Common myeloid progenitor, CD34-positive (primary cell): ENCODE measurements at regions not wholly inside any gene's neighbourhood (a gene's known extent, or its start where the extent isn't known, plus 50 kb on each side); places are given as distances from the start of the nearest gene placed in this dataset.

ENCODE experiments used
- CTCF ChIA-PET: fragments of 350-600 bp; sonication (Branson Sonifier 250); formaldehyde crosslinking; loops from one replicate; lab custom pipeline; 2021; ENCODE audit warnings: antibody characterized with exemption; lab: Charles Lee
- POLR2A ChIA-PET: fragments of 350-600 bp; sonication (Branson Sonifier 250); formaldehyde crosslinking; loops from one replicate; lab custom pipeline; 2021; ENCODE audit warnings: antibody characterized with exemption; lab: Charles Lee
- DNase-seq, 3 donors: peaks; one replicate each; pipeline versions ENCODE4 v3.0.0 to v3.0.0-alpha.2; 2013
- H3K27ac ChIP-seq, 2 experiments: 1 replicate in 1 of 2; 2 replicates in 1 of 2; pipeline ENCODE4 v1.7.0; 2013; ENCODE audit warnings: inconsistent platforms in 2 of 2, low read length in 2 of 2, mild to moderate bottlenecking in 2 of 2, low read depth in 1 of 2, moderate library complexity in 1 of 2; ENCODE audit not compliant: severe bottlenecking in 2 of 2, insufficient read depth in 1 of 2, poor library complexity in 1 of 2
- H3K27me3 ChIP-seq, 5 experiments: replicated peaks in 2 of 5; 1 replicate in 3 of 5; 2 replicates in 2 of 5; pipeline versions ENCODE4 v1.6.1 to v1.7.0; 2013; ENCODE audit warnings: low read length in 4 of 5, mild to moderate bottlenecking in 2 of 5, moderate library complexity in 2 of 5, inconsistent platforms in 1 of 5; ENCODE audit not compliant: insufficient read depth in 5 of 5, control insufficient read depth in 4 of 5
- H3K36me3 ChIP-seq, 4 experiments: 1 replicate in 2 of 4; 2 replicates in 2 of 4; pipeline versions ENCODE4 v1.6.1 to v1.7.0; 2013; ENCODE audit warnings: low read length in 3 of 4, control low read depth in 1 of 4, mild to moderate bottlenecking in 1 of 4; ENCODE audit not compliant: control insufficient read depth in 4 of 4, insufficient read depth in 4 of 4
- H3K4me1 ChIP-seq, 4 experiments: 1 replicate in 3 of 4; 2 replicates in 1 of 4; pipeline versions ENCODE4 v1.6.1 to v1.7.1; 2013; ENCODE audit warnings: low read length in 3 of 4, mild to moderate bottlenecking in 3 of 4, control low read depth in 1 of 4, inconsistent platforms in 1 of 4, moderate library complexity in 1 of 4; ENCODE audit not compliant: control insufficient read depth in 4 of 4, insufficient read depth in 4 of 4; ENCODE audit errors: control extremely low read depth in 1 of 4
- H3K4me3 ChIP-seq, 7 experiments: 1 replicate in 4 of 7; 2 replicates in 3 of 7; pipeline versions ENCODE4 v1.5.1 to v1.7.0; 2013; ENCODE audit warnings: mild to moderate bottlenecking in 7 of 7, low read length in 6 of 7, moderate library complexity in 6 of 7, inconsistent platforms in 2 of 7, low read depth in 2 of 7, control low read depth in 1 of 7; ENCODE audit not compliant: insufficient read depth in 4 of 7, control insufficient read depth in 1 of 7; ENCODE audit errors: extremely low read depth in 1 of 7
- H3K9me3 ChIP-seq, 5 experiments: 1 replicate in 4 of 5; 2 replicates in 1 of 5; pipeline versions ENCODE4 v1.6.1 to v1.7.1; 2013; ENCODE audit warnings: low read length in 4 of 5, mild to moderate bottlenecking in 2 of 5, inconsistent platforms in 1 of 5, low read depth in 1 of 5, moderate library complexity in 1 of 5; ENCODE audit not compliant: control insufficient read depth in 4 of 5, insufficient read depth in 2 of 5; ENCODE audit errors: control extremely low read depth in 1 of 5
- WGBS: methylation state at CpG from one replicate; pipeline ENCODE4 v1.1.5; 2013; ENCODE audit not compliant: insufficient coverage; 5-methylcytosine and 5-hydroxymethylcytosine counted together

GRCh38 chr3:115436767-115437301 is 186.5 kb upstream of the GAP43 start:
- H3K9me3 ChIP-seq: peaks cover 0 to 1% (median 0%) of the 10 kb centered on the region in 5 experiments
- WGBS: 50% methylated on average over 2 of the region's 5 CpGs
- H3K36me3 ChIP-seq: no peaks in the 10 kb centered on the region
- no peaks in the 10 kb centered on the region for H3K4me1 ChIP-seq
- CTCF ChIA-PET: no interaction called here
- POLR2A ChIA-PET: no interaction called here
- H3K4me3 ChIP-seq: no peak overlapping the region
- DNase-seq: peak in 1 of 3 donors; percentile 3
- H3K27ac ChIP-seq: no peak overlapping the region
- H3K27me3 ChIP-seq: no peaks in the 10 kb centered on the region

GRCh38 chr3:115438799-115439198 is 184.5 kb upstream of the GAP43 start:
- no peak overlapping the region for H3K4me3 ChIP-seq
- ChIA-PET POLR2A (no interaction called here), CTCF (no interaction called here)
- peaks cover 0 to 2% (median 0%) of the 10 kb centered on the region in 5 experiments for H3K27me3 ChIP-seq
- no peaks in the 10 kb centered on the region for H3K36me3 ChIP-seq
- H3K9me3 ChIP-seq: peaks cover 0 to 1% (median 0%) of the 10 kb centered on the region in 5 experiments
- no peak for DNase-seq
- 83% methylated on average over 2 of the region's 2 CpGs for WGBS
- H3K4me1 ChIP-seq: no peaks in the 10 kb centered on the region
- H3K27ac ChIP-seq: no peak overlapping the region

GRCh38 chr3:115445559-115445958 is 177.8 kb upstream of the GAP43 start:
- no peak for DNase-seq
- Histone ChIP-seq H3K4me3 (no peak overlapping the region), H3K4me1 (no peaks in the 10 kb centered on the region), H3K36me3 (no peaks in the 10 kb centered on the region), H3K9me3 (no peaks in the 10 kb centered on the region), H3K27me3 (peaks cover 0 to 2% (median 0%) of the 10 kb centered on the region in 5 experiments), H3K27ac (no peak overlapping the region)
- ChIA-PET CTCF (no interaction called here), POLR2A (no interaction called here)
- WGBS: 100% methylated on average over 1 of the region's 3 CpGs

GRCh38 chr3:115448851-115449250 is 174.5 kb upstream of the GAP43 start:
- WGBS: 100% methylated on average over 1 of the region's 2 CpGs
- POLR2A ChIA-PET: no interaction called here

GRCh38 chr3:115450036-115450435 is 173.3 kb upstream of the GAP43 start:
- CTCF ChIA-PET: no interaction called here
- Histone ChIP-seq H3K9me3 (no peaks in the 10 kb centered on the region), H3K27me3 (no peaks in the 10 kb centered on the region), H3K27ac (no peak overlapping the region), H3K4me3 (no peak overlapping the region), H3K4me1 (no peaks in the 10 kb centered on the region), H3K36me3 (no peaks in the 10 kb centered on the region)
- 80% methylated on average over 1 of the region's 4 CpGs for WGBS
- DNase-seq: no peak
- POLR2A ChIA-PET: no interaction called here

More at GRCh38 chr3:115448851-115449250, 174.5 kb upstream of the GAP43 start:
- no peak for DNase-seq
- no peak overlapping the region for H3K27ac ChIP-seq
- no peaks in the 10 kb centered on the region for H3K27me3 ChIP-seq
- no peaks in the 10 kb centered on the region for H3K36me3 ChIP-seq
- no peaks in the 10 kb centered on the region for H3K9me3 ChIP-seq
- CTCF ChIA-PET: no interaction called here
- H3K4me3 ChIP-seq: no peak overlapping the region
- no peaks in the 10 kb centered on the region for H3K4me1 ChIP-seq

GRCh38 chr3:115464036-115464435 is 159.3 kb upstream of the GAP43 start:
- Histone ChIP-seq H3K36me3 (no peaks in the 10 kb centered on the region), H3K27ac (no peak overlapping the region), H3K4me1 (no peaks in the 10 kb centered on the region), H3K4me3 (no peak overlapping the region), H3K27me3 (no peaks in the 10 kb centered on the region), H3K9me3 (peaks cover 0 to 5% (median 0%) of the 10 kb centered on the region in 5 experiments)
- WGBS: no CpG with 5 or more reads among the region's 2 CpGs
- ChIA-PET POLR2A (no interaction called here), CTCF (no interaction called here)
- DNase-seq: no peak

- H3K36me3 ChIP-seq: no peaks in the 10 kb centered on the region
- H3K27me3 ChIP-seq: no peaks in the 10 kb centered on the region
- H3K4me1 ChIP-seq: peaks cover 0 to 7% (median 5%) of the 10 kb centered on the region in 4 experiments
- H3K9me3 ChIP-seq: no peaks in the 10 kb centered on the region
- no peak overlapping the region for H3K27ac ChIP-seq
- peak overlapping the region in 1 of 7 experiments; percentile 26 for H3K4me3 ChIP-seq
- ChIA-PET POLR2A (no interaction called here), CTCF (interaction anchor here (1.0 to 1.3 kb wide), 2 partner anchors 10 to 224 kb away, joined by 3 read pairs; no protein-coding TSS in a partner anchor)
- no CpG with 5 or more reads among the region's 3 CpGs for WGBS
- peak; percentile 29 to 88 (median 79) for DNase-seq
Measured at GRCh38 chr3:115469649-115470048, 153.7 kb upstream of the GAP43 start.
